Panc1 (cell line): ENCODE measurements at regions not wholly inside any gene's neighbourhood (a gene's known extent, or its start where the extent isn't known, plus 50 kb on each side); places are given as distances from the start of the nearest gene placed in this dataset.

Experiments used
- POLR2AphosphoS5 ChIP-seq: IDR thresholded peaks from 2 replicates; pipeline ENCODE4 v1.6.1; 2012; ENCODE audit warnings: mild to moderate bottlenecking, low read depth, low read length, moderate library complexity
- TF ChIP-seq, protein P1 (sequence below): fragments of 450-650 bp; IDR thresholded peaks from 2 replicates; pipeline ENCODE4 v1.5.1; 2017; ENCODE audit warnings: mild to moderate bottlenecking

DNA sequence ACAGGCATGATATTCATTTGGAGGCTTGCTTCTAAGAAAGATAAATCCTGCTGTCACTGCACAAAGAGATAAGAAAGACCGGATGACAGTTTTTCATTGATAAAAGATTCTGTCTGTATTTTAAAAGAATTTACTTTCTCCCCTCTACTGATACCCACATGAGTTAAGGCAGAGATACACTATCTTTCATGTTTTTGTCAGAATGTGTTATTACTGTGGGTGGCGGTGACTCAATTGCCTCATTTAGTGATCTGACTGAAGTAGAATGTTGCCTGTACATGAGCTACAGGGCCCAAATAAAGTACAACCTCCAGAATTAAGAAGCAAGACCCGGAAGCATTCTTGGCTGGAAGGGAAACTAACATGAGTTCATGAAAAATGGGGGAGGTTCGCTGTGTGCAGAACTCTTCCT is 480.0 kb downstream of the SLC4A3 start:
- TF ChIP-seq, protein P1, sequence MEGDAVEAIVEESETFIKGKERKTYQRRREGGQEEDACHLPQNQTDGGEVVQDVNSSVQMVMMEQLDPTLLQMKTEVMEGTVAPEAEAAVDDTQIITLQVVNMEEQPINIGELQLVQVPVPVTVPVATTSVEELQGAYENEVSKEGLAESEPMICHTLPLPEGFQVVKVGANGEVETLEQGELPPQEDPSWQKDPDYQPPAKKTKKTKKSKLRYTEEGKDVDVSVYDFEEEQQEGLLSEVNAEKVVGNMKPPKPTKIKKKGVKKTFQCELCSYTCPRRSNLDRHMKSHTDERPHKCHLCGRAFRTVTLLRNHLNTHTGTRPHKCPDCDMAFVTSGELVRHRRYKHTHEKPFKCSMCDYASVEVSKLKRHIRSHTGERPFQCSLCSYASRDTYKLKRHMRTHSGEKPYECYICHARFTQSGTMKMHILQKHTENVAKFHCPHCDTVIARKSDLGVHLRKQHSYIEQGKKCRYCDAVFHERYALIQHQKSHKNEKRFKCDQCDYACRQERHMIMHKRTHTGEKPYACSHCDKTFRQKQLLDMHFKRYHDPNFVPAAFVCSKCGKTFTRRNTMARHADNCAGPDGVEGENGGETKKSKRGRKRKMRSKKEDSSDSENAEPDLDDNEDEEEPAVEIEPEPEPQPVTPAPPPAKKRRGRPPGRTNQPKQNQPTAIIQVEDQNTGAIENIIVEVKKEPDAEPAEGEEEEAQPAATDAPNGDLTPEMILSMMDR, result no peak
- TF ChIP-seq POLR2AphosphoS5, result no peak
